ENCODE measurements at regions not wholly inside any gene's neighbourhood (a gene's known extent, or its start where the extent isn't known, plus 50 kb on each side); places are given as distances from the start of the nearest gene placed in this dataset.

DNA sequence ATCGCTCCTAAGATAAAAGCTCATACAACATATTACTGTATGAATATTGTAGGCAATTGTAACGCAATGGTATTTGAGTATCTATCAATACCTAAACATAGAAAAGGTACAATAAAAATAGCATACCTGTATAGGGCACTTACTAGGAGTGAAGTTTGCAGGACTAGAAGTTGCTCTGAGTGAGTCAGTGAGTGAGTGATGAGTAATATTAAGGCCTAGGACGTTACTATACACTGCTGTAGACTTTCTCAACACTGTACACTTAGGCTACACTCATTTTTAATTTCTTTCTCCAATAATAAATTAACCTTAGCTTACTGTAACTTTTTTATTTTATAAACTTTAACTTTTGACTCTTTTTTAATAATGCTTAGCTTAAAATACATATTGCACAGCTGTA is 546.9 kb downstream of the HACE1 start:
- H3K4me2 ChIP-seq, result no peak overlapping the region
- H3K79me2 ChIP-seq (ENCODE audit: insufficient read depth), result no peaks in the 10 kb centered on the region
- ChIA-PET CTCF (interaction anchor here (1.1 to 1.6 kb wide), 3 partner anchors 12 to 117 kb away, joined by 3 to 4 read pairs (median 3); no protein-coding TSS in a partner anchor), POLR2A (no interaction called here)
- no peak overlapping the region for H3K4me3 ChIP-seq (ENCODE audit: low read depth in 2 of 2, low read length in 1 of 2)
- no peaks in the 10 kb centered on the region for H3K27me3 ChIP-seq (ENCODE audit: insufficient read depth)
- no peaks in the 10 kb centered on the region for H3K9me2 ChIP-seq
- no peak overlapping the region for H2AFZ ChIP-seq (ENCODE audit: low read depth)
- H3K9ac ChIP-seq, result no peak overlapping the region
- no peak overlapping the region for H3K27ac ChIP-seq (ENCODE audit: low read depth in 2 of 2, low read length in 1 of 2)
- TF ChIP-seq GATA2 (CRISPR knock-in tag; IDR thresholded peaks at IDR 0.05) (no peak), MEF2A (IDR thresholded peaks at IDR 0.05; ENCODE audit: borderline replicate concordance, low read depth) (no peak), RCOR1 (IDR thresholded peaks at IDR 0.05; ENCODE audit: low read length) (no peak), RAD21 (IDR thresholded peaks at IDR 0.05; ENCODE audit: low read length) (no peak), FOSL2 (IDR thresholded peaks at IDR 0.05; ENCODE audit: borderline replicate concordance, low read depth) (no peak)
- no peak for DNase-seq
- no peaks in the 10 kb centered on the region for H3K36me3 ChIP-seq (replicated peaks in 1 of 2; ENCODE audit: control insufficient read depth in 1 of 2, insufficient read depth in 2 of 2, low read length in 1 of 2)
- no peaks in the 10 kb centered on the region for H3K9me3 ChIP-seq
- WGBS (ENCODE audit: low lambda C conversion rate), result 67% methylated on average over 3 of the region's 3 CpGs
- H4K20me1 ChIP-seq (ENCODE audit: insufficient read depth), result no peaks in the 10 kb centered on the region
- H3F3A ChIP-seq (replicated peaks; ENCODE audit: insufficient read depth), result no peaks in the 10 kb centered on the region
- no peaks in the 10 kb centered on the region for H3K4me1 ChIP-seq (ENCODE audit: control insufficient read depth in 1 of 2, insufficient read depth in 2 of 2, low read depth in 1 of 2, low read length in 1 of 2)

DNA sequence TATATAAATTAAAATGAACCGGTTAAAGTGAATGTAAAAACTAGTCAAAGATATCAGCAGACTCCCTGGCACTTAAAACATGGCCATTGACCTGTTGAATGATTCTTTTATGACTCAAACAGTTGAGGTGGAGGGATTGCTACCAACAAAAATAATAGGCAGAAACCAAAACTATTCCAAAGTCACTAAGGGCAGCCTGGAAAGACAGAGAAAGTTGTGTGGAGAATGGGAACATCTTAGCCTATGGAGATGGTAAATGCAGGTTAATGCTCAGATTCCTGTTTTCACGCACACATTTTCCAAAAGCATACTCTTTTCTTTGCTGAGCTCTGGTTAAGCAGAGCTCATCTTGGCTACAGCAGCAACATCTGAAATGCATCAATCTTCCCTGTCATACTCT is 553.5 kb downstream of the HACE1 start:
- Histone ChIP-seq H3K36me3 (replicated peaks in 1 of 2; ENCODE audit: control insufficient read depth in 1 of 2, insufficient read depth in 2 of 2, low read length in 1 of 2) (no peaks in the 10 kb centered on the region), H3K27ac (ENCODE audit: low read depth in 2 of 2, low read length in 1 of 2) (no peak overlapping the region)

GRCh38 chr6:104305206-104305605 is 554.5 kb downstream of the HACE1 start:
- no peak for DNase-seq
- TF ChIP-seq TAF1 (IDR thresholded peaks at IDR 0.05; ENCODE audit: borderline replicate concordance, low read depth, low read length) (no peak), ELF1 (IDR thresholded peaks at IDR 0.05) (no peak), SMC3 (IDR thresholded peaks at IDR 0.05; ENCODE audit: low read depth, low read length) (no peak), CHD2 (IDR thresholded peaks at IDR 0.05; ENCODE audit: low read length, partially characterized antibody) (no peak), SIN3A (IDR thresholded peaks at IDR 0.05; ENCODE audit: borderline replicate concordance, low read depth, low read length) (no peak), FOXJ3 (CRISPR knock-in tag; IDR thresholded peaks at IDR 0.05) (no peak)
- TF ChIP-seq, protein P1, sequence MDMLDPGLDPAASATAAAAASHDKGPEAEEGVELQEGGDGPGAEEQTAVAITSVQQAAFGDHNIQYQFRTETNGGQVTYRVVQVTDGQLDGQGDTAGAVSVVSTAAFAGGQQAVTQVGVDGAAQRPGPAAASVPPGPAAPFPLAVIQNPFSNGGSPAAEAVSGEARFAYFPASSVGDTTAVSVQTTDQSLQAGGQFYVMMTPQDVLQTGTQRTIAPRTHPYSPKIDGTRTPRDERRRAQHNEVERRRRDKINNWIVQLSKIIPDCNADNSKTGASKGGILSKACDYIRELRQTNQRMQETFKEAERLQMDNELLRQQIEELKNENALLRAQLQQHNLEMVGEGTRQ (IDR thresholded peaks at IDR 0.05; ENCODE audit: borderline replicate concordance, low read depth, low read length), result no peak
- no peaks in the 10 kb centered on the region for H3K27me3 ChIP-seq (ENCODE audit: insufficient read depth)
- CTCF ChIA-PET, result no interaction called here
- no peaks in the 10 kb centered on the region for H4K20me1 ChIP-seq (ENCODE audit: insufficient read depth)
- H3K9me3 ChIP-seq, result no peaks in the 10 kb centered on the region
- H3K9ac ChIP-seq, result no peak overlapping the region
- no peaks in the 10 kb centered on the region for H3F3A ChIP-seq (replicated peaks; ENCODE audit: insufficient read depth)
- no peaks in the 10 kb centered on the region for H3K79me2 ChIP-seq (ENCODE audit: insufficient read depth)
- no peak overlapping the region for H2AFZ ChIP-seq (ENCODE audit: low read depth)
- no peaks in the 10 kb centered on the region for H3K9me2 ChIP-seq
- H3K4me1 ChIP-seq (ENCODE audit: control insufficient read depth in 1 of 2, insufficient read depth in 2 of 2, low read depth in 1 of 2, low read length in 1 of 2), result no peaks in the 10 kb centered on the region
- no peaks in the 10 kb centered on the region for H3K36me3 ChIP-seq (replicated peaks in 1 of 2; ENCODE audit: control insufficient read depth in 1 of 2, insufficient read depth in 2 of 2, low read length in 1 of 2)
- no peak overlapping the region for H3K4me2 ChIP-seq
- WGBS (ENCODE audit: low lambda C conversion rate), result 53% methylated on average over 5 of the region's 5 CpGs
- H3K27ac ChIP-seq (ENCODE audit: low read depth in 2 of 2, low read length in 1 of 2), result no peak overlapping the region
- no peak overlapping the region for H3K4me3 ChIP-seq (ENCODE audit: low read depth in 2 of 2, low read length in 1 of 2)
- POLR2A ChIA-PET, result no interaction called here

More for the DNA sequence above, 553.5 kb downstream of the HACE1 start:
- H4K20me1 ChIP-seq (ENCODE audit: insufficient read depth), result no peaks in the 10 kb centered on the region
- no peak overlapping the region for H3K4me3 ChIP-seq (ENCODE audit: low read depth in 2 of 2, low read length in 1 of 2)
- no peak for TF ChIP-seq FOXJ3 (CRISPR knock-in tag; IDR thresholded peaks at IDR 0.05)
- TF ChIP-seq GATA2 (CRISPR knock-in tag; IDR thresholded peaks at IDR 0.05), result no peak
- no peak for TF ChIP-seq RFX5 (IDR thresholded peaks at IDR 0.05; ENCODE audit: low read length)
- no peak for TF ChIP-seq IRF3 (IDR thresholded peaks at IDR 0.05; ENCODE audit: low read depth, low read length)
- no peak for TF ChIP-seq POLR2AphosphoS5 (IDR thresholded peaks at IDR 0.05; ENCODE audit: low read depth, low read length)
- TF ChIP-seq NRF1 (IDR thresholded peaks at IDR 0.05; ENCODE audit: low read depth, low read length), result no peak
- WGBS (ENCODE audit: low lambda C conversion rate), result 34% methylated on average over 2 of the region's 2 CpGs
- no peak overlapping the region for H2AFZ ChIP-seq (ENCODE audit: low read depth)
- no peaks in the 10 kb centered on the region for H3K79me2 ChIP-seq (ENCODE audit: insufficient read depth)
- ChIA-PET CTCF (interaction anchor here (1.0 kb wide), 1 partner anchor 20 kb away, joined by 3 read pairs; no protein-coding TSS in a partner anchor), POLR2A (no interaction called here)
- no peak overlapping the region for H3K9ac ChIP-seq
- H3K4me1 ChIP-seq (ENCODE audit: control insufficient read depth in 1 of 2, insufficient read depth in 2 of 2, low read depth in 1 of 2, low read length in 1 of 2), result no peaks in the 10 kb centered on the region
- no peak overlapping the region for H3K4me2 ChIP-seq
- H3K9me3 ChIP-seq, result no peaks in the 10 kb centered on the region
- no peaks in the 10 kb centered on the region for H3F3A ChIP-seq (replicated peaks; ENCODE audit: insufficient read depth)
- H3K9me2 ChIP-seq, result no peaks in the 10 kb centered on the region
- no peak for DNase-seq
- no peaks in the 10 kb centered on the region for H3K27me3 ChIP-seq (ENCODE audit: insufficient read depth)
